ENCODE measurements at regions not wholly inside any gene's neighbourhood (a gene's known extent, or its start where the extent isn't known, plus 50 kb on each side); places are given as distances from the start of the nearest gene placed in this dataset.

DNA sequence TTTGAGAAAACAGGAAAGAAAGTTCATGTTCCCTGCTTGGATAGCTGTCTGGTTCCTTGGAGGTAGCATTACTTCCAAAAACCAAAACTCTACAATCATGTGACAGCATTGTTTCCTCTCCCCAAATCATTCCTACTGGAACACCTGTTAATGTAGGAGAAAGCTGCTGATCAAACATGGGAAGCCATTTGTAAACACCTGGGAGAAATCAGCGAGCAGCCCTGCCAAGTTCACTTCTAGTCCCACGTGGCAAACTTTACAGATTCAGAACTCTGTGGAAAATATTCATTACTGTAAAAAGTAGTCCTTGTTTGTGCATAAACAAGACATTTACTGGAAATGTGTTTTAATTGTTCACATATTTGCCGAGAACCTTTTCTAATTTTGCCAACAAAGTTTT lies 275.5 kb upstream of the AZI2 start:
- TF ChIP-seq, protein P1, sequence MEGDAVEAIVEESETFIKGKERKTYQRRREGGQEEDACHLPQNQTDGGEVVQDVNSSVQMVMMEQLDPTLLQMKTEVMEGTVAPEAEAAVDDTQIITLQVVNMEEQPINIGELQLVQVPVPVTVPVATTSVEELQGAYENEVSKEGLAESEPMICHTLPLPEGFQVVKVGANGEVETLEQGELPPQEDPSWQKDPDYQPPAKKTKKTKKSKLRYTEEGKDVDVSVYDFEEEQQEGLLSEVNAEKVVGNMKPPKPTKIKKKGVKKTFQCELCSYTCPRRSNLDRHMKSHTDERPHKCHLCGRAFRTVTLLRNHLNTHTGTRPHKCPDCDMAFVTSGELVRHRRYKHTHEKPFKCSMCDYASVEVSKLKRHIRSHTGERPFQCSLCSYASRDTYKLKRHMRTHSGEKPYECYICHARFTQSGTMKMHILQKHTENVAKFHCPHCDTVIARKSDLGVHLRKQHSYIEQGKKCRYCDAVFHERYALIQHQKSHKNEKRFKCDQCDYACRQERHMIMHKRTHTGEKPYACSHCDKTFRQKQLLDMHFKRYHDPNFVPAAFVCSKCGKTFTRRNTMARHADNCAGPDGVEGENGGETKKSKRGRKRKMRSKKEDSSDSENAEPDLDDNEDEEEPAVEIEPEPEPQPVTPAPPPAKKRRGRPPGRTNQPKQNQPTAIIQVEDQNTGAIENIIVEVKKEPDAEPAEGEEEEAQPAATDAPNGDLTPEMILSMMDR (IDR thresholded peaks at IDR 0.05) = no peak
- TF ChIP-seq EP300 (IDR thresholded peaks at IDR 0.05) = no peak
- TF ChIP-seq POLR2A (IDR thresholded peaks at IDR 0.05; ENCODE audit: low read depth) = no peak

Data from esophagus muscularis mucosa (tissue), 4 donors.